ENCODE measurements at regions not wholly inside any gene's neighbourhood (a gene's known extent, or its start where the extent isn't known, plus 50 kb on each side); places are given as distances from the start of the nearest gene placed in this dataset.

DNA sequence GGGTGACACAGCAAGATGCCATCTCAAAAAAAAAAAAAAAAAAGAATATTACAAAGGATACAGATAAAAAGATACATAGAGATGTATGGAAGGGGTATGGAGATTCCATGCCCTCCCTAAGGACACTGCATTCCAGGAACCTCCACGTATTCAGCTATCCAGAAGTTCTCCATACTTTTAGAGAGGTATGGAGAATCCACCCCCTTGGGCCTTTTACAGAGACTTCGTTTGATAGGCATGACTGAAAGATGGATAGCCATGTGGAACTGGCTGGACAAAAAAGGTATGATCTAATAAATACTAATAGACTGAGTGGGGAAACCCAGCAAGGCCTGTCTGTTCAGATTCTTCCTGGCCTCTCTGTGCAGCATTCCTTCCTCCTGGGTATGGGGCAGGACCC is 56.6 kb upstream of the DMRT1 start:
- TF ChIP-seq ZBTB7A (IDR thresholded peaks at IDR 0.05; ENCODE audit: low read depth) = no peak
- TF ChIP-seq EGR1 (IDR thresholded peaks at IDR 0.05) = no peak
- TF ChIP-seq EP300 (IDR thresholded peaks at IDR 0.05; ENCODE audit: borderline replicate concordance) = no peak
- no peak for TF ChIP-seq TCF12 (IDR thresholded peaks at IDR 0.05; ENCODE audit: low read depth)
- TF ChIP-seq CREB1 (IDR thresholded peaks at IDR 0.05; ENCODE audit: low read depth) = no peak
- TF ChIP-seq CEBPB (IDR thresholded peaks at IDR 0.05) = no peak
- TF ChIP-seq, protein P1, sequence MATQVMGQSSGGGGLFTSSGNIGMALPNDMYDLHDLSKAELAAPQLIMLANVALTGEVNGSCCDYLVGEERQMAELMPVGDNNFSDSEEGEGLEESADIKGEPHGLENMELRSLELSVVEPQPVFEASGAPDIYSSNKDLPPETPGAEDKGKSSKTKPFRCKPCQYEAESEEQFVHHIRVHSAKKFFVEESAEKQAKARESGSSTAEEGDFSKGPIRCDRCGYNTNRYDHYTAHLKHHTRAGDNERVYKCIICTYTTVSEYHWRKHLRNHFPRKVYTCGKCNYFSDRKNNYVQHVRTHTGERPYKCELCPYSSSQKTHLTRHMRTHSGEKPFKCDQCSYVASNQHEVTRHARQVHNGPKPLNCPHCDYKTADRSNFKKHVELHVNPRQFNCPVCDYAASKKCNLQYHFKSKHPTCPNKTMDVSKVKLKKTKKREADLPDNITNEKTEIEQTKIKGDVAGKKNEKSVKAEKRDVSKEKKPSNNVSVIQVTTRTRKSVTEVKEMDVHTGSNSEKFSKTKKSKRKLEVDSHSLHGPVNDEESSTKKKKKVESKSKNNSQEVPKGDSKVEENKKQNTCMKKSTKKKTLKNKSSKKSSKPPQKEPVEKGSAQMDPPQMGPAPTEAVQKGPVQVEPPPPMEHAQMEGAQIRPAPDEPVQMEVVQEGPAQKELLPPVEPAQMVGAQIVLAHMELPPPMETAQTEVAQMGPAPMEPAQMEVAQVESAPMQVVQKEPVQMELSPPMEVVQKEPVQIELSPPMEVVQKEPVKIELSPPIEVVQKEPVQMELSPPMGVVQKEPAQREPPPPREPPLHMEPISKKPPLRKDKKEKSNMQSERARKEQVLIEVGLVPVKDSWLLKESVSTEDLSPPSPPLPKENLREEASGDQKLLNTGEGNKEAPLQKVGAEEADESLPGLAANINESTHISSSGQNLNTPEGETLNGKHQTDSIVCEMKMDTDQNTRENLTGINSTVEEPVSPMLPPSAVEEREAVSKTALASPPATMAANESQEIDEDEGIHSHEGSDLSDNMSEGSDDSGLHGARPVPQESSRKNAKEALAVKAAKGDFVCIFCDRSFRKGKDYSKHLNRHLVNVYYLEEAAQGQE (IDR thresholded peaks at IDR 0.05; ENCODE audit: low read depth) = no peak
- no peak for TF ChIP-seq RAD21 (IDR thresholded peaks at IDR 0.05; ENCODE audit: low read depth)
- TF ChIP-seq YY1 (IDR thresholded peaks at IDR 0.05; ENCODE audit: low read depth) = no peak
- TF ChIP-seq FOXM1 (IDR thresholded peaks at IDR 0.05; ENCODE audit: borderline replicate concordance, low read depth) = no peak

DNA sequence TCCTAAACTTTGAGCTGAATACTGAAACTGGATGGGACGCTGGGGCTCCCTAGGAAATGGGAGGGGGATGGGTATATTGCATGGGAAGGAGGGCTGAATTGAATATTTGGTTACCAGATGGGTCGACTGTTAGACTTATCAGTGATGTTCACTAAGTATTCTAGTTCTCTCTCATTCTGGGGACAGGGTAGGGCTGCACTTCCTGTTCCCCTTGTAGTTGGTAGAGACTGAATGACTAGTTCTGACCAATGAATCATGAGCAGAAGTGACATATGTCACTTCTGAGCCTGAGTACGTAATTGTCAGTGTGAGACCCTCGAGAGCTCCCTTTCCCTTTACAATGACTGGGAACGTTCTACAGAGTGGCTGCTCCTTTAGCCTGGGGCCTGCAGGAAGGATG is 55.5 kb upstream of the DMRT1 start:
- TF ChIP-seq CEBPB (IDR thresholded peaks at IDR 0.05) (no peak), TCF12 (IDR thresholded peaks at IDR 0.05; ENCODE audit: low read depth) (no peak), TAF1 (IDR thresholded peaks at IDR 0.05; ENCODE audit: low read depth) (no peak), FOXM1 (IDR thresholded peaks at IDR 0.05; ENCODE audit: borderline replicate concordance, low read depth) (no peak)

DNA sequence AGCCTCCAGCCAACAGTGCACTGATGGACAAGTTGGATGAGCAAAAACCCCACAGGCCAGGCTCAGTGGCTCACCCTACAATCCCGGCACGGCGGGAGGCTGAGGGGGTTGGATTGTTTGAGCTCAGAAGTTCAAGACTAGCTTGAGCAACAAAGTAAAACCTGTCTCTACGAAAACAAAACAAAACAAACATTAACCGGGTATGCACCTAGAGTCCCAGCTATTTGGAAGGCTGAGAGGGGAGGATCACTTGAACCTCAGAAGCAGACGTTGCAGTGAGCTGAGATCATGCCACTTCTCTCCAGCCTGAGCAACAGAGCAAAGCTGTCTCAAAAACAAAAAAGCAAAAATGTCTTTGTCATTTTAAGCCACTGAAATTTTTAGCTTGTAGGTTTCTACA is 55.1 kb upstream of the DMRT1 start:
- TF ChIP-seq, protein P1 (IDR thresholded peaks at IDR 0.05; ENCODE audit: low read depth) = no peak

GRCh38 chr9:788777-789176 is 52.7 kb upstream of the DMRT1 start:
- TF ChIP-seq, protein P1 (IDR thresholded peaks at IDR 0.05; ENCODE audit: low read depth) = no peak
- TF ChIP-seq USF1 (IDR thresholded peaks at IDR 0.05) (no peak), CEBPB (IDR thresholded peaks at IDR 0.05) (no peak), TAF1 (IDR thresholded peaks at IDR 0.05; ENCODE audit: low read depth) (no peak)
